ENCODE measurements at regions not wholly inside any gene's neighbourhood (a gene's known extent, or its start where the extent isn't known, plus 50 kb on each side); places are given as distances from the start of the nearest gene placed in this dataset.

GRCh38 chr12:98319716-98320425 lies 195.5 kb upstream of the TMPO start:
- DNase-seq (ENCODE audit: insufficient read length, low spot score) (no peak), FAIRE-seq (no peak)

- no peak for DNase-seq (ENCODE audit: insufficient read length, low spot score)
- FAIRE-seq = no peak
Measured at GRCh38 chr12:98325003-98325402, 190.4 kb upstream of the TMPO start.

- no peak for FAIRE-seq
- DNase-seq (ENCODE audit: insufficient read length, low spot score) = no peak
Measured at GRCh38 chr12:98328467-98328866, 186.9 kb upstream of the TMPO start.

GRCh38 chr12:98329589-98329988 lies 185.8 kb upstream of the TMPO start:
- DNase-seq (ENCODE audit: insufficient read length, low spot score) = no peak
- FAIRE-seq = no peak

- FAIRE-seq (no peak), DNase-seq (ENCODE audit: insufficient read length, low spot score) (no peak)
Measured at GRCh38 chr12:98332642-98333041, 182.7 kb upstream of the TMPO start.

- DNase-seq (ENCODE audit: insufficient read length, low spot score) (no peak), FAIRE-seq (no peak)
Measured at GRCh38 chr12:98334768-98335167, 180.6 kb upstream of the TMPO start.

GRCh38 chr12:98341026-98341425 lies 174.4 kb upstream of the TMPO start:
- DNase-seq (ENCODE audit: insufficient read length, low spot score) (no peak), FAIRE-seq (no peak)

- DNase-seq (ENCODE audit: insufficient read length, low spot score) (no peak), FAIRE-seq (no peak)
Measured at GRCh38 chr12:98341732-98342131, 173.7 kb upstream of the TMPO start.

- DNase-seq (ENCODE audit: insufficient read length, low spot score) (no peak), FAIRE-seq (no peak)
Measured at GRCh38 chr12:98343002-98343567, 172.3 kb upstream of the TMPO start.

- no peak for DNase-seq (ENCODE audit: insufficient read length, low spot score)
- no peak for FAIRE-seq
Measured at GRCh38 chr12:98344046-98344930, 171.1 kb upstream of the TMPO start.

GRCh38 chr12:98345308-98345876 lies 170.0 kb upstream of the TMPO start:
- FAIRE-seq = no peak

GRCh38 chr12:98351089-98351488 lies 164.3 kb upstream of the TMPO start:
- no peak for FAIRE-seq

More at GRCh38 chr12:98345308-98345876, 170.0 kb upstream of the TMPO start:
- no peak for DNase-seq (ENCODE audit: insufficient read length, low spot score)

GRCh38 chr12:98351784-98352183 lies 163.6 kb upstream of the TMPO start:
- FAIRE-seq (no peak), DNase-seq (ENCODE audit: insufficient read length, low spot score) (no peak)

More at GRCh38 chr12:98351089-98351488, 164.3 kb upstream of the TMPO start:
- no peak for DNase-seq (ENCODE audit: insufficient read length, low spot score)

- FAIRE-seq (no peak), DNase-seq (ENCODE audit: insufficient read length, low spot score) (no peak)
Measured at GRCh38 chr12:98352218-98352811, 163.1 kb upstream of the TMPO start.

- no peak for DNase-seq (ENCODE audit: insufficient read length, low spot score)
- no peak for FAIRE-seq
Measured at GRCh38 chr12:98352835-98353234, 162.6 kb upstream of the TMPO start.

- FAIRE-seq (no peak), DNase-seq (ENCODE audit: insufficient read length, low spot score) (no peak)
Measured at GRCh38 chr12:98354520-98355035, 160.8 kb upstream of the TMPO start.

GRCh38 chr12:98355322-98355721 lies 160.1 kb upstream of the TMPO start:
- FAIRE-seq (no peak), DNase-seq (ENCODE audit: insufficient read length, low spot score) (no peak)

- FAIRE-seq (no peak), DNase-seq (ENCODE audit: insufficient read length, low spot score) (no peak)
Measured at GRCh38 chr12:98355933-98356332, 159.5 kb upstream of the TMPO start.

- FAIRE-seq (no peak), DNase-seq (ENCODE audit: insufficient read length, low spot score) (no peak)
Measured at GRCh38 chr12:98358144-98358543, 157.2 kb upstream of the TMPO start.

GRCh38 chr12:98359856-98360255 lies 155.5 kb upstream of the TMPO start:
- FAIRE-seq = no peak

GRCh38 chr12:98360401-98360800 lies 155.0 kb upstream of the TMPO start:
- FAIRE-seq (no peak), DNase-seq (ENCODE audit: insufficient read length, low spot score) (no peak)

More at GRCh38 chr12:98359856-98360255, 155.5 kb upstream of the TMPO start:
- no peak for DNase-seq (ENCODE audit: insufficient read length, low spot score)

Measured in GM19239 (cell line).